ENCODE measurements at regions not wholly inside any gene's neighbourhood (a gene's known extent, or its start where the extent isn't known, plus 50 kb on each side); places are given as distances from the start of the nearest gene placed in this dataset.

DNA sequence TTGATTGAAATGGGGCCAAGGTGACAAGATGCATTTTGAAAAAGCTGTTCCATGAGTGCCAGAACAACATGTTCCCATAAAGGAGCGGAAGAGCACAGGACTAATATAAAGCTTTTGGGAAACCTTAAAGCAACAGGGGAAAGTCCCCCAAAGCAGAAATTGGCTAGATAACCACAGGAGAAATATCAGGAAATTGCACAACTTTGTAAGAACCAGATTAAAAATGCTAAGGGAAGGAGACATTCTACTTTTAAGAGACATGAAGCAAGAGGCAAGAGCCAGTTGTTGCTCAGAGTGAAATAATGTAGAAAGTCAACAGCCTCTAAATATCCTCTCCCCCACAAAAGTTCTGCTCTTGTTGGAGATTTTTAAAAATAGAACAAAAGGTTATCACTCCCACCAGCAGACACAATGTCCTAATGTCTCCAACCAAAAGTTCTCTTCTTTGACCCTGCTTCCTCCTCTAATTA lies 85.2 kb upstream of the LNX1 start:
- Histone ChIP-seq H2AFZ (ENCODE audit: low read depth) (no peak overlapping the region), H3K4me1 (ENCODE audit: low read depth, poor library complexity, severe bottlenecking) (peaks cover 7% of the 10 kb centered on the region), H3K4me3 (IDR thresholded peaks at IDR 0.05; ENCODE audit: insufficient read depth, low read depth, low read length) (no peak overlapping the region), H3K36me3 (ENCODE audit: insufficient read depth) (no peaks in the 10 kb centered on the region), H3K27ac (no peak overlapping the region), H3K9ac (no peak overlapping the region), H3K27me3 (ENCODE audit: insufficient read depth, low read depth) (no peaks in the 10 kb centered on the region), H4K20me1 (ENCODE audit: insufficient read depth) (no peaks in the 10 kb centered on the region), H3K79me2 (ENCODE audit: insufficient read depth, low read depth) (no peaks in the 10 kb centered on the region), H3K4me2 (no peak overlapping the region)
- TF ChIP-seq CTCF (conservative IDR thresholded peaks at IDR 0.05; ENCODE audit: low read depth, low read length), result no peak

DNA sequence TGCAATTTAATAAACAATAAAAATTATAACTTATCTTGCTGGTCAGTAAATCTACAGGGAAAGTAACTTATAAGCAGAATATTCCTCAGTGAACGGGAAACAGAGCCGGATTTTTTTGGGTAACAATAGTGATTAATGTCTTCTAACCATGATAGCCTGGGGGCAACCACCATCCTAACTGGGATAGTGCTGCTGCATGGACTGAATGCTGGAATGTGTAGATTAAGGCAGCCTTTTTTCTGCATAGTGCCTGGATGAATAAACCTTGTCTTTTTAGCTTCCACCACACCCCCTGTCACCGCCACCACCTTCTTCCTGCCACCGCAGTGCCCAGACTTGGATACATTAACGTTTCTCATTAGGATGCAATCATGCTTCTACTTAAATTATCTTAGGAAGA lies 83.6 kb upstream of the LNX1 start:
- Histone ChIP-seq H3K9ac (no peak overlapping the region), H2AFZ (ENCODE audit: low read depth) (no peak overlapping the region), H3K27me3 (ENCODE audit: insufficient read depth, low read depth) (no peaks in the 10 kb centered on the region), H3K4me2 (no peak overlapping the region), H3K4me1 (ENCODE audit: low read depth, poor library complexity, severe bottlenecking) (peaks cover 10% of the 10 kb centered on the region), H3K27ac (no peak overlapping the region), H3K36me3 (ENCODE audit: insufficient read depth) (no peaks in the 10 kb centered on the region), H3K79me2 (ENCODE audit: insufficient read depth, low read depth) (no peaks in the 10 kb centered on the region), H3K4me3 (IDR thresholded peaks at IDR 0.05; ENCODE audit: insufficient read depth, low read depth, low read length) (no peak overlapping the region), H4K20me1 (ENCODE audit: insufficient read depth) (no peaks in the 10 kb centered on the region)
- TF ChIP-seq CTCF (conservative IDR thresholded peaks at IDR 0.05; ENCODE audit: low read depth, low read length), result no peak

DNA sequence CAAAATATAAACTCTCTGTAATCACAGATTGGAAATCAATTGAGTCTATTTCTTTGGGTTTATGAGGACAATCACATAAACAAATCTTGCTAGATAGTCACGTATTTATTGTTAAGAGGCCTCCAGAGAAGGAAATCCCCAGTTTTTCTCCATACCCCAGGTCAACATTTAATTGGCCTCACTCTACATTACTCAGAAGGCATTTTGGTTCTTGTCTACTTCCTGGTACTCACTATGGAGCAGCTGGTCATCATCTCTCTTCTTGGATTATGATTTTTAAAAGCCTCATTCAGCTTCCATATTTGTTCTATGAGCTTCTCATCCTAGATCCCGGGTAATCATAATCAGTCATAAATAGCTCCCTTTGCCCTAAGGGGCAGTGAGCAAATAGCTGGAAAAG lies 81.6 kb upstream of the LNX1 start:
- Histone ChIP-seq H3K4me1 (ENCODE audit: low read depth, poor library complexity, severe bottlenecking) (peaks cover 10% of the 10 kb centered on the region), H4K20me1 (ENCODE audit: insufficient read depth) (no peaks in the 10 kb centered on the region), H3K27me3 (ENCODE audit: insufficient read depth, low read depth) (no peaks in the 10 kb centered on the region), H2AFZ (ENCODE audit: low read depth) (no peak overlapping the region), H3K9ac (no peak overlapping the region), H3K27ac (no peak overlapping the region), H3K4me2 (no peak overlapping the region), H3K36me3 (ENCODE audit: insufficient read depth) (no peaks in the 10 kb centered on the region), H3K4me3 (IDR thresholded peaks at IDR 0.05; ENCODE audit: insufficient read depth, low read depth, low read length) (no peak overlapping the region), H3K79me2 (ENCODE audit: insufficient read depth, low read depth) (no peaks in the 10 kb centered on the region)
- no peak for TF ChIP-seq CTCF (conservative IDR thresholded peaks at IDR 0.05; ENCODE audit: low read depth, low read length)

GRCh38 chr4:53671757-53672156 lies 80.5 kb upstream of the LNX1 start:
- Histone ChIP-seq H3K79me2 (ENCODE audit: insufficient read depth, low read depth) (no peaks in the 10 kb centered on the region), H3K27me3 (ENCODE audit: insufficient read depth, low read depth) (no peaks in the 10 kb centered on the region), H2AFZ (ENCODE audit: low read depth) (no peak overlapping the region), H3K4me1 (ENCODE audit: low read depth, poor library complexity, severe bottlenecking) (peaks cover 10% of the 10 kb centered on the region), H3K27ac (no peak overlapping the region), H3K9ac (no peak overlapping the region), H3K36me3 (ENCODE audit: insufficient read depth) (no peaks in the 10 kb centered on the region), H3K4me3 (IDR thresholded peaks at IDR 0.05; ENCODE audit: insufficient read depth, low read depth, low read length) (no peak overlapping the region), H4K20me1 (ENCODE audit: insufficient read depth) (no peaks in the 10 kb centered on the region), H3K4me2 (no peak overlapping the region; the same call in 1 of the 2 replicates)
- TF ChIP-seq CTCF (conservative IDR thresholded peaks at IDR 0.05; ENCODE audit: low read depth, low read length), result no peak
